A204.1 (cell line): ENCODE measurements at regions not wholly inside any gene's neighbourhood (a gene's known extent, or its start where the extent isn't known, plus 50 kb on each side); places are given as distances from the start of the nearest gene placed in this dataset.
"Not testable (repeated sequence)": the region's sequence is repeated elsewhere in the genome, so short reads cannot be mapped to it uniquely, and the experiment has no call there.

Source experiments
- FAIRE-seq: peaks from 2 replicates; lab custom pipeline; 2012; peaks lifted over from hg19 to GRCh38; lab: Jason Lieb, UNC

DNA sequence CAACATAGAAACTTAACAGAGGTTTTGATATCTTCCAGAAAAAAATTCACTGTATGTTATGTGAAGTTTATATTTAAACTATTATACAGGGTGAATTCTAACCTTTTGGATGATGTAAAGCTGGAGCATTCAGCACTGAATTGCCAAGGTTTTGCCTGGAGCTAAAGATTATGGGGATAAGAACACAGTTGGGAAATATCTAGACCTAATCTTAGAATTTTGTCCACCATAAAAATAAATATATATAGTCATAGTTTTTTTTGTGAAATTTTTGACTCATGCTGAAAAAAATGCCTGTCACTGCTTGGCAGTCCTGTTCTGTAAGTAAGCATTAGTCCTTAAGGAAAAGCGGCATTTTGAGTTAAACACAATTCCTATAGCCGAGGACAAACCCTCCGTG, 339.3 kb upstream of the TMEFF2 start:
- FAIRE-seq = no peak

- not testable (repeated sequence) for FAIRE-seq
Observed at GRCh38 chr2:192524642-192525251, 330.0 kb upstream of the TMEFF2 start.

DNA sequence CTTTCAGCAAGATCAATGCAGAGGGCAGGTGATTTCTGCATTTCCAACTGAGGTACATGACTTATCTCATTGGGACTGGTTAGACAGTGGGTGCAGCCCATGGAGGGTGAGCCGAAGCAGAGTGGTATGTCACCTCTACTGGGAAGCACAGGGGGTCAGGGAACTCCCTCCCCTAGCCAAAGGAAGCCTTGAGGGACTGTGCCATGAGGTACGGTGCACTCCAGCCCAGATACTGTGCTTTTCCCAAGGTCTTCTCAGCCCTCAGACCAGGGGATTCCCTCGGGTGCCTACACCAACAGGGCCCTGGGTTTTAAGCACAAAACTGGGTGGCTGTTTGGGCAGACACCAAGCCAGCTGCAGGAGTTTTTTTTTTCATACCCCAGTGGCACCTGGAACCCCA, 329.5 kb upstream of the TMEFF2 start:
- FAIRE-seq = not testable (repeated sequence)

- no peak for FAIRE-seq
Observed at GRCh38 chr2:192515937-192516336, 321.2 kb upstream of the TMEFF2 start.

DNA sequence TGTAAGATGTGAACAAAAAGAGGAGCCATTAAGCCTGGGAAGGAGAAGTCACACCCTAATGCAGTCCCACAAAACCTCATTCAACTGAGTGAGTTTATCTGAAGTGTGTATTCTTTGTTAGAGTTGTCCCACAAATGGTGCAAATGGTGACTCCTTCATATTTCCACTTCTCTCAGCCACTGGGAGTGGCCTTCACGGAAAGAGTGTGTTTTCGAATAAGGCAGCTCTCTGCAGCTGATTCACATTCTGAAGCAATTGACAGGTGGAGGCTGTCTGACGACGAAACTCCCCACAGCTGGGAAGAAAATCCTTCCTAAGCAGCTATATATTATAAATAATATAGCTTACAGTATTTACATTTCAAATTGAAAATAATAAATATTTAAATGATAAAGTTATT, 318.8 kb upstream of the TMEFF2 start:
- FAIRE-seq = no peak

DNA sequence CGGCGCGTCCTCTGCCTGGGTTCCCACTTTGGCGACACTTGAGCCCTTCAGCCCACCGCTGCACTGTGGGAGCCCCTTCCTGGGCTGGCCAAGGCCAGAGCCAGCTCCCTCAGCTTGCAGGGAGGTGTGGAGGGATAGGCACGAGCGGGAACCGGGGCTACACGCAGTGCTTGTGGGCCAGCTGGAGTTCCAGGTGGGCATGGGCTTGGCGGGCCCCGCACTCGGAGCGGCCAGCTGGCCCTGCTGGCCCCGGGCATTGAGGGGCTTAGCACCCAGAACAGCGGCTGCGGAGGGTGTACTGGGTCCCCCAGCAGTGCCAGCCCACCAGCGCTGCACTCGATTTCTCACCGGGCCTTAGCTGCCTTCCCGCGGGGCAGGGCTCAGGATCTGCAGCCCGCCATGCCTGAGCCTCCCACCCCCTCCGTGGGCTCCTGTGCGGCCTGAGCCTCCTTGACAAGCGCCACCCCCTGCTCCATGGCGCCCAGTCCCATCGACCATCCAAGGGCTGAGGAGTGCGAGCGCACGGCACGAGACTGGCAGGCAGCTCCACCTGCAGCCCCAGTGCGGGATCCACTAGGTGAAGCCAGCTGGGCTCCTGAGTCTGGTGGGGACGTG, 313.2 kb upstream of the TMEFF2 start:
- not testable (repeated sequence) for FAIRE-seq

GRCh38 chr2:192500550-192501200, 305.9 kb upstream of the TMEFF2 start:
- no peak for FAIRE-seq

GRCh38 chr2:192499476-192499875, 304.7 kb upstream of the TMEFF2 start:
- no peak for FAIRE-seq

GRCh38 chr2:192498747-192499146, 304.0 kb upstream of the TMEFF2 start:
- no peak for FAIRE-seq

DNA sequence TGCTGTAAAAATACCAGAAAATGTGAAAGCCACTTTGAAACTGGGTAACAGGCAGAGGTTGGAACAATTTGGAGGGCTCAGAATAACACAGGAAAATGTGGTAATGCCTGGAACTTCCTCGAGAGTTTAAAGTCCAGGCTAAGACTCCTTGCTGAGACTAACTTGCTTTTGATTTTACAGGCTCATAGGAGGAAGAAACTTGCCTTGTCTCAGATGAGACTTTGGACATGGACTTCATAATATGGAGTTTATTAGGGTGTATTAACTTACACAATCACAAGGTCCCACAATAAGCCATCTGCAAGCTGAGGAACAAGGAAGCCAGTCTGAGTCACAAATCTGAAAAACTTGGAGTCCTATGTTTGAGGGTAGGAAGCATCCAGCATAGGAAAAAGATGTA, 293.4 kb upstream of the TMEFF2 start:
- FAIRE-seq = not testable (repeated sequence)

DNA sequence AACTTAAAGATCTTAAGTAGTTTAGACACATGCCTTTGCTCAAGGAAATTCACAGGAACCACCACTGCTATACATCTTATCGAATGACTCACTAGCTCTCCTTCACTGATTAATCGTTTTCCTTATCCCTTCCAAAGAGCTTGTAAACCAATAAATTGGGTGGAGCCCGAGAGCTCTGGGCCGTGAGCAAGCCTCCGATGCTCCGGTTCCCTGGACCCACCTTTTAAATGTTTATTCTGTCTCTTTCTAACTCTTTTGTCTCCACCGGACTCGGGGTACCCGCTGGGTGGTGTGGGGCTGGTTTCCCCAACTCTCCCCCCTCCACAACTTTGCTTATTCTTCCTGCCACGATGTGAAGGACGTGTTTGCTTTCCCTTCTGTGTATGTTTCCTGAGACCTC, 292.9 kb upstream of the TMEFF2 start:
- FAIRE-seq = no peak

DNA sequence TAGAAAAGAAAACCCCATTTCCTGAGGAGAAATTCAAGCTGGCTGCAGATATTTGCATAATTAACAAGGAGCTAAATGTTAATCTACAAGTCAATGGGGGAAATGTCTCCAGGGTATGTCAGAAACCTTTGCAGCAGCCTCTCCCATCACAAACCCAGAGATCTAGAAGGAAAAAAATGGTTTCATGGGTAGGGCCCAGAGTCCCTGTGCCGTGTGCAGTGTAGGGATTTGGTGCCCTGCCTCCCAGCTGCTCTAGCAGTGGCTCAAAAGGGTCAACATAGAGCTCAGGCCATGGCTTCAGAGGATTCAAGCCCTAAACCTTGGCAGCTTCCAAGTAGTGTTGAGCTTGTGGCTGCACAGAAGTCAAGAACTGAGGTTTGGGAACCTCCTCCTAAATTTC, 290.2 kb upstream of the TMEFF2 start:
- no peak for FAIRE-seq

DNA sequence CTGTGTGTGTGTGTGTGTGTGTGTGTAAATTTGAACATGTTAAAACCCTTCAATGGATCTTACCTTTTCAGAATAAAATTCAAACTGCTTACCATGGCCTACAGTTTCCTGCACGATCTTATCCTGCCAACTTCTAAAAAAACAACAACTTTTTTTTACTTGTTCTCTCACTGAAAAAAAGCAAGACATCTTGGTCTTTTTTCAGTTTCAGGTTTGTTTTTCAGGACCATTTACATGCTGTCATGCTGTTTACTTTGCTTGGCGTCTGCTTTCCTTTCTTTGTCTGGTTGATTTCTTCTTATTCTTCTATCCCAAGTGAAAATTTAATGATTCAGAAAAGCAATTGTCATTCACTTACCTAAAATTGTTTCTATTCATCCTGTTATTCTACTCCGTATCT, 286.3 kb upstream of the TMEFF2 start:
- FAIRE-seq = no peak

- FAIRE-seq = no peak
Observed at GRCh38 chr2:192473331-192473730, 278.6 kb upstream of the TMEFF2 start.

- no peak for FAIRE-seq
Observed at GRCh38 chr2:192471982-192472381, 277.2 kb upstream of the TMEFF2 start.

DNA sequence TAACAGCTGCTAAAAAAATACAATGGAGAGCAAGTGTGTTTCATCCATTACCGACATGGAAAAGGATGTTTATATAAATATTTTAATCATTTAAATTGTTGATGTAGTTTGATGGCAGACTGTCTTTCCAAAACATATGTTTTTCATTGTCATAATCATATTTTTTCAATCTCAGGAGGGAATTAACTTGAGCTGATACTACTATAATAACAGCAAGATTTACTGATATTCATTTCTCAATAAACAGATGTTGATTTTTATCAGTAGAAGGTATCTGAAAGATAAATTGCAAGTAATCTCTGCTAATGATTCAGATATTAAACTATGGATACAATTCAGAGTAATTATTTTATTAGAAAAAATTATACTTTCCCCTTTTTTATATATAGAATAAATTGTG, 274.9 kb upstream of the TMEFF2 start:
- no peak for FAIRE-seq

DNA sequence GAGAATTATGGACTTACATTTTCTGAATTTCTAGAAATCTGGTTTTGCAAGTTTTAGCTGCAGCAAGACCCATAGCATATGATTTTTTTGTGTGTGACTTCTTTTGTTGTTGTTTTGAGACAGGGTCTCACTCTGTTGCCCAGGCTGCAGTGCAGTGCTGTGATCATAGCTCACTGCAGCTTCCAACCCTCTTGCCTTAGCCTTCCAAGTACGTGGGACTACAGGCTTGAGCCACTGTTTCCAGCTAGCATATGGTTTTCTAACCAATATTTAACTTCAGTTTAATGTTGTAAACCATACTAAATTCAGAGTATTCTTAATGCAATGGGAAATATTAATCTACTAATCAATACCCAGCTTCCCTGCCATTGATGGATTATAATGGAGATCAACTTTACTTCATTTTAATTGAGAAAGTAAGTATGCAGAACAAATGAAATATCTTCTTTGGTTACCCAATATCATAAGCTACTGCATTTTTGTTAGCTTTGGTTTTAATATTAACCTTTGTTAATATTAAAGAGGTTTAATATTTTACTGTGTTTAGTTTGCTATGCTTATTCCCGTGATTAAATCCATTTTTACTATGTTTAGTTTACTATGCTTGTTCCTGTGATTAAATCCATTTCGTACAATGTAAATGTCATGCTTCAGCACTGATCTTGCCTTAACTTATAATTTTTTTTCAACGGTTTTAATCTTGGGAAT, 273.4 kb upstream of the TMEFF2 start:
- no peak for FAIRE-seq

DNA sequence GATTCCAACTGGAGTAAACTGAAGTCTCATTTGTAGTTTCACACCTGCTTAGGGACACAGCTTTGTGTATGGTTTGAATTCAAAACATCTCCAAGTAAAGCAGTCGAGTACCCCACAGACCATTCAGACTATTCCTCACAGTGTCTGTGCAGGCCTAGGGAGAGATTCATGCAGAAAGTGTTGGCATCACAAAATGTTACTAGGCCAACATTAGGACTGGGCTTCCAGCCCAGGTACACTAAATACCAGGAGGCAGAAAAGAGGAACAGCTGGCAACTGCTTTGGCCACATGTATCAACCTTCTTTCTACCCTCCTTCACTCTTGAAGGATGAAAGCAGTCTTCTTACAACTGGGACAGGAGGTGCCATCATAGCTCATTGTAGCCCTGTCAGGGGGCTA, 270.4 kb upstream of the TMEFF2 start:
- FAIRE-seq = no peak

- no peak for FAIRE-seq
Observed at GRCh38 chr2:192459422-192459821, 264.7 kb upstream of the TMEFF2 start.

DNA sequence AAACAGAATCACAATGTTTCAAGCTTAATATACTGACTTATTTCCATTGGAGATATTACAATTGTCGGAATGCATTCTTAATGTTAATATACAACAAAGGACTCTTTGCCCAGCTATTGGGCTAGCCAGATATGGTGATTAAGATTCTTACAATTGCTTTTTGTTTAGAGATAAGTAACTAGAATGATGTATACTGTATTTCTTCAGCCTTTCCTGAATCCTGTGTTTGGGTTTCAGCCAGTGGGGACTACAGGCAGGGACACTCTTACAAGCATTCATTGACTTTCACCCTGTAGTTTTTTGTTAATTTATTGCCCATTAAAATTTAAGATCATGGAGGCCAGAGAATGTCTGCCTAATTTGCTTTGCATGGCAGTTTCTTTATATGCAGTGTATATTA, 254.1 kb upstream of the TMEFF2 start:
- no peak for FAIRE-seq

GRCh38 chr2:192444286-192444838, 249.6 kb upstream of the TMEFF2 start:
- FAIRE-seq = no peak

DNA sequence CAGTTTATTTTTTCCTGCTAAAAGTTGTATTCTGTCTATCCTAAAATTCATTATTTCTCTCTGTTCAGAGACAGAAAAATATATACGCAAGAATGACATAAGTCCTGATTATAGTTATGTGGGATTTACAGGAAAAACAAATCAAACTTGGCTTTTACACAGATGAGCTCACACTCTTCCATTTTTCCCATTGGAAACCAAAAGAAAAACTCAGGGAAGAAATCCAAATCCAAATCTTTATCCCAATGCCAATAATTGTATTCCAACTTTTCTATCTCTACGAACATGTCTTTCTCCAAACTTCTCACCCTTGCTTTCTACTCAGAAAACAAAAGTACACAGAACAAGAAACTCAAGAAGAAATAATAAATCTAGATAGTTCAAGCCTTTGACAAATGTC, 249.1 kb upstream of the TMEFF2 start:
- no peak for FAIRE-seq

GRCh38 chr2:192438239-192438638, 243.5 kb upstream of the TMEFF2 start:
- FAIRE-seq = no peak
